ENCODE measurements at regions not wholly inside any gene's neighbourhood (a gene's known extent, or its start where the extent isn't known, plus 50 kb on each side); places are given as distances from the start of the nearest gene placed in this dataset.
"Not testable (repeated sequence)": the region's sequence is repeated elsewhere in the genome, so short reads cannot be mapped to it uniquely, and the experiment has no call there.

DNA sequence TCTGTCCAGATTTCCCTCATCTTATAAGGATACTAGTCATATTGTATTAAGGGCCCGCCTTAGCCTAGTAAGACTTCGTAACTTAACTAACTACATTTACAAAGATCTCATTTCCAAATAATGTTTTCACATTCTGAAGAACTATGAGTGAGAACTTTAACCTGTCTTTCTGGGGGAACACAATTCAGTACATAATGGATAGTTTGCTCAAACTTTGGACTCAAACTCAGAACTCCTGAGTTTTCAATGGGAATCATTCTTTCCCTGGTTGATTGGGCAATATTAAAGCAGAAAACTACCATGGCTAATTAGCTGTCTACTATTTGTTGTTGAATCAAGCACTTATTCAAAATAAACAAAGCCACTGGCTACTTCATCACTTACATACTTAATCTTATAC, 522.9 kb downstream of the REEP3 start:
- no peaks in the 10 kb centered on the region for H3K36me3 ChIP-seq (replicated peaks)
- in situ Hi-C loops (cut with HindIII; ENCODE audit: low pct_ligation_motif_present, low sequenced_read_pairs), result no loop called here
- TF ChIP-seq CTCF (IDR thresholded peaks at IDR 0.05; ENCODE audit: low read depth, low read length, missing control alignments), result no peak
- no peak overlapping the region for H3K4me3 ChIP-seq (ENCODE audit: low read depth, low read length)
- H3K27me3 ChIP-seq (replicated peaks), result no peaks in the 10 kb centered on the region
- no peak for DNase-seq
- no peak overlapping the region for H3K27ac ChIP-seq

GRCh38 chr10:64044957-64045632, 523.9 kb downstream of the REEP3 start:
- H3K27ac ChIP-seq; DNase-seq; in situ Hi-C loops (cut with HindIII; ENCODE audit: low pct_ligation_motif_present, low sequenced_read_pairs); H3K27me3 ChIP-seq (replicated peaks); H3K4me3 ChIP-seq (ENCODE audit: low read depth, low read length); H3K36me3 ChIP-seq (replicated peaks): not testable (repeated sequence)

GRCh38 chr10:64054392-64054791, 533.2 kb downstream of the REEP3 start:
- in situ Hi-C loops (cut with HindIII; ENCODE audit: low pct_ligation_motif_present, low sequenced_read_pairs), result no loop called here
- Histone ChIP-seq H3K36me3 (replicated peaks) (no peaks in the 10 kb centered on the region), H3K4me3 (ENCODE audit: low read depth, low read length) (no peak overlapping the region), H3K27ac (no peak overlapping the region), H3K27me3 (replicated peaks) (no peaks in the 10 kb centered on the region)
- no peak for DNase-seq
- TF ChIP-seq CTCF (IDR thresholded peaks at IDR 0.05; ENCODE audit: low read depth, low read length, missing control alignments), result no peak

GRCh38 chr10:64059884-64060283, 538.7 kb downstream of the REEP3 start:
- no peak for DNase-seq
- H3K27ac ChIP-seq, result no peak overlapping the region
- H3K4me3 ChIP-seq (ENCODE audit: low read depth, low read length), result no peak overlapping the region
- H3K27me3 ChIP-seq (replicated peaks), result no peaks in the 10 kb centered on the region
- TF ChIP-seq CTCF (IDR thresholded peaks at IDR 0.05; ENCODE audit: low read depth, low read length, missing control alignments), result no peak
- in situ Hi-C loops (cut with HindIII; ENCODE audit: low pct_ligation_motif_present, low sequenced_read_pairs), result no loop called here
- H3K36me3 ChIP-seq (replicated peaks), result no peaks in the 10 kb centered on the region

- no peak for TF ChIP-seq CTCF (IDR thresholded peaks at IDR 0.05; ENCODE audit: low read depth, low read length, missing control alignments)
- in situ Hi-C loops (cut with HindIII; ENCODE audit: low pct_ligation_motif_present, low sequenced_read_pairs), result no loop called here
- Histone ChIP-seq H3K4me3 (ENCODE audit: low read depth, low read length) (no peak overlapping the region), H3K27me3 (replicated peaks) (no peaks in the 10 kb centered on the region), H3K36me3 (replicated peaks) (no peaks in the 10 kb centered on the region), H3K27ac (no peak overlapping the region)
- DNase-seq, result no peak
Measured at GRCh38 chr10:64060389-64060788, 539.2 kb downstream of the REEP3 start.

- TF ChIP-seq CTCF (IDR thresholded peaks at IDR 0.05; ENCODE audit: low read depth, low read length, missing control alignments), result no peak
- Histone ChIP-seq H3K27me3 (replicated peaks) (no peaks in the 10 kb centered on the region), H3K4me3 (ENCODE audit: low read depth, low read length) (no peak overlapping the region), H3K36me3 (replicated peaks) (no peaks in the 10 kb centered on the region), H3K27ac (no peak overlapping the region)
- in situ Hi-C loops (cut with HindIII; ENCODE audit: low pct_ligation_motif_present, low sequenced_read_pairs), result no loop called here
- DNase-seq, result no peak
Measured at GRCh38 chr10:64062793-64063192, 541.6 kb downstream of the REEP3 start.
